ENCODE measurements at regions not wholly inside any gene's neighbourhood (a gene's known extent, or its start where the extent isn't known, plus 50 kb on each side); places are given as distances from the start of the nearest gene placed in this dataset.

DNA sequence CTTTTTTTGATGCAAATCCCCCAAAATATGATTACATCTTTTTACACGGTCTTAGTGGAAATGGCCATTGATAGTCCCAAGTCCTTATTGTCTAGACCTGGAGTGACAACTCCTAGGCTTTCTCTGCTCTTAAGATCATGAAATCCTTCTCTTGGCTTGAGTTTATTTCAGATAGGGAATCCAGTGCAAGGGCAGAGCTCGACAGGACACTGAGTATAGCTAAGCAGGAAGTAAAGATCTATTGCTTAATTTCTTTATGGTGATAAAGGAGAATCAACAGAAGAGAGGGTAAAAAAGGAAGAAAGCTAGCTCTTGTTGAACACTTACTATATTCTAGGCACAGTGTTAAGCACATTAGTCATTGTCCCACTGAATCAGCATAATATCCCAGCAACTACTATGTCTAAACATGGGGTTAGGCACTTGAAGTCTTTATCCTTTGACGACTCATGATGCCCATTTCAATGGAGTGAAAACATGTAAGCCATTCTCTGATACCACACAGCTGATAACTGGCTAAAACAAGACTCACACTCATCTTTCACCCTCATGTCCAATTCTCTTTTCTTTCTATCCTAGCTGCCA lies 74.1 kb upstream of the LRATD1 start:
- TF ChIP-seq, protein P1, sequence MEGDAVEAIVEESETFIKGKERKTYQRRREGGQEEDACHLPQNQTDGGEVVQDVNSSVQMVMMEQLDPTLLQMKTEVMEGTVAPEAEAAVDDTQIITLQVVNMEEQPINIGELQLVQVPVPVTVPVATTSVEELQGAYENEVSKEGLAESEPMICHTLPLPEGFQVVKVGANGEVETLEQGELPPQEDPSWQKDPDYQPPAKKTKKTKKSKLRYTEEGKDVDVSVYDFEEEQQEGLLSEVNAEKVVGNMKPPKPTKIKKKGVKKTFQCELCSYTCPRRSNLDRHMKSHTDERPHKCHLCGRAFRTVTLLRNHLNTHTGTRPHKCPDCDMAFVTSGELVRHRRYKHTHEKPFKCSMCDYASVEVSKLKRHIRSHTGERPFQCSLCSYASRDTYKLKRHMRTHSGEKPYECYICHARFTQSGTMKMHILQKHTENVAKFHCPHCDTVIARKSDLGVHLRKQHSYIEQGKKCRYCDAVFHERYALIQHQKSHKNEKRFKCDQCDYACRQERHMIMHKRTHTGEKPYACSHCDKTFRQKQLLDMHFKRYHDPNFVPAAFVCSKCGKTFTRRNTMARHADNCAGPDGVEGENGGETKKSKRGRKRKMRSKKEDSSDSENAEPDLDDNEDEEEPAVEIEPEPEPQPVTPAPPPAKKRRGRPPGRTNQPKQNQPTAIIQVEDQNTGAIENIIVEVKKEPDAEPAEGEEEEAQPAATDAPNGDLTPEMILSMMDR (IDR thresholded peaks at IDR 0.05; ENCODE audit: insufficient read depth, low read length, poor library complexity, severe bottlenecking): no peak
- TF ChIP-seq EZH2phosphoT487 (conservative IDR thresholded peaks at IDR 0.05; ENCODE audit: low read length): no peak
